PC-3 (cell line): ENCODE measurements at regions not wholly inside any gene's neighbourhood (a gene's known extent, or its start where the extent isn't known, plus 50 kb on each side); places are given as distances from the start of the nearest gene placed in this dataset.

Experiments used
- ATAC-seq: fragments of 200-7000 bp; cut with Tn5 transposase; 2 replicates; pipeline ENCODE4 v1.9.1; 2020; ENCODE audit warnings: mild to moderate bottlenecking, moderate library complexity
- BruUV-seq: library from RNA; stranded (reverse); fragments of 400-500 nt; replicated peaks from 2 replicates; lab custom pipeline; 2021; lab: Mats Ljungman, UMichigan
- CTCF ChIA-PET: fragments of 300-600 bp; sonication (Branson Sonifier 250); formaldehyde crosslinking; loops from one replicate; lab custom pipeline; 2022; ENCODE audit warnings: antibody characterized with exemption; lab: Charles Lee
- POLR2A ChIA-PET: fragments of 300-600 bp; sonication (Branson Sonifier 250); formaldehyde crosslinking; loops from one replicate; lab custom pipeline; 2022; ENCODE audit warnings: antibody characterized with exemption; ENCODE audit not compliant: unreplicated experiment; lab: Charles Lee
- DNase-seq: peaks from one replicate; pipeline ENCODE4 v3.0.0-alpha.2; 2015
- H2AFZ ChIP-seq: fragments of 300-600 bp; sonication (generic); 2 replicates; pipeline ENCODE4 v1.6.0; 2016; ENCODE audit warnings: antibody characterized with exemption, low read length
- H3F3A ChIP-seq: fragments of 300-600 bp; sonication (generic); one replicate; pipeline ENCODE4 v1.6.0; 2017; ENCODE audit warnings: antibody characterized with exemption, low read length, control low read depth, mild to moderate bottlenecking; ENCODE audit not compliant: unreplicated experiment
- H3K27ac ChIP-seq: fragments of 300-600 bp; sonication (generic); 2 replicates; pipeline ENCODE4 v1.5.1; 2016; ENCODE audit warnings: mild to moderate bottlenecking, low read length
- H3K27me3 ChIP-seq: fragments of 300-600 bp; sonication (generic); 2 replicates; pipeline ENCODE4 v1.6.1; 2016; ENCODE audit warnings: low read length, mixed read lengths
- H3K36me3 ChIP-seq: fragments of 300-600 bp; sonication (generic); 2 replicates; pipeline ENCODE4 v1.6.1; 2016; ENCODE audit warnings: low read depth, mixed run types, low read length, mixed read lengths
- H3K4me1 ChIP-seq: fragments of 300-600 bp; sonication (generic); 2 replicates; pipeline ENCODE4 v1.5.1; 2016; ENCODE audit warnings: low read length; ENCODE audit not compliant: insufficient read depth
- H3K4me2 ChIP-seq: fragments of 300-600 bp; sonication (generic); 2 replicates; pipeline ENCODE4 v1.6.0; 2016; ENCODE audit warnings: low read length
- H3K4me3 ChIP-seq: fragments of 300-600 bp; sonication (generic); 2 replicates; pipeline ENCODE4 v1.5.1; 2016; ENCODE audit warnings: mild to moderate bottlenecking, low read length, mixed read lengths
- H3K79me2 ChIP-seq: fragments of 300-600 bp; sonication (generic); 2 replicates; pipeline ENCODE4 v1.6.1; 2017; ENCODE audit warnings: low read length, mixed read lengths
- H3K9ac ChIP-seq: fragments of 300-600 bp; sonication (generic); 2 replicates; pipeline ENCODE4 v1.6.0; 2016; ENCODE audit warnings: mild to moderate bottlenecking, low read length
- H3K9me2 ChIP-seq: fragments of 300-600 bp; sonication (generic); replicated peaks from 2 replicates; pipeline ENCODE4 v1.6.1; 2016; ENCODE audit warnings: mixed run types, low read length, mixed read lengths
- H3K9me3 ChIP-seq: fragments of 300-600 bp; sonication (generic); 2 replicates; pipeline ENCODE4 v1.6.1; 2016; ENCODE audit warnings: low read length, mixed read lengths
- H4K20me1 ChIP-seq: fragments of 300-600 bp; sonication (generic); 2 replicates; pipeline ENCODE4 v1.6.1; 2016; ENCODE audit warnings: low read length, mixed read lengths
- CTCF ChIP-seq: fragments of 300-600 bp; sonication (generic); conservative IDR thresholded peaks from 2 replicates; pipeline ENCODE4 v1.5.1; 2017; ENCODE audit warnings: antibody characterized with exemption, low read depth, mild to moderate bottlenecking, low read length
- EZH2 ChIP-seq: fragments of 300-600 bp; sonication (generic); IDR thresholded peaks from one replicate; pipeline ENCODE4 v1.6.1; 2017; ENCODE audit warnings: antibody characterized with exemption, mild to moderate bottlenecking, low read length; ENCODE audit not compliant: unreplicated experiment
- EZH2phosphoT487 ChIP-seq: fragments of 300-600 bp; sonication (generic); IDR thresholded peaks from 2 replicates; pipeline ENCODE4 v1.6.1; 2018; ENCODE audit warnings: mild to moderate bottlenecking, antibody characterized with exemption, low read length, borderline replicate concordance
- intact Hi-C: fragments of 100-400 bp; cut with micrococcal nuclease; formaldehyde crosslinking; loops from 2 replicates; pipeline ENCODE4 v1.9.0; 2023

- no peak overlapping the region for H3K4me2 ChIP-seq
- H3K9me3 ChIP-seq = no peaks in the 10 kb centered on the region
- DNase-seq = peak; percentile 4
- H4K20me1 ChIP-seq = no peaks in the 10 kb centered on the region
- BruUV-seq = no TSS peak
- CTCF ChIA-PET = no interaction called here
- H3K4me1 ChIP-seq = peaks cover 6% of the 10 kb centered on the region
- TF ChIP-seq EZH2 = no peak
- TF ChIP-seq CTCF = no peak
- TF ChIP-seq EZH2phosphoT487 = no peak
- ATAC-seq = no peak
- no peaks in the 10 kb centered on the region for H3K27me3 ChIP-seq
- H3K4me3 ChIP-seq = no peak overlapping the region
- no peaks in the 10 kb centered on the region for H3K36me3 ChIP-seq
- POLR2A ChIA-PET = no interaction called here
- no peaks in the 10 kb centered on the region for H3F3A ChIP-seq
- no peaks in the 10 kb centered on the region for H3K79me2 ChIP-seq
- no peak overlapping the region for H3K27ac ChIP-seq
- no peak overlapping the region for H2AFZ ChIP-seq
- no peak overlapping the region for H3K9ac ChIP-seq
- intact Hi-C loops = no loop called here
- H3K9me2 ChIP-seq = no peaks in the 10 kb centered on the region
Measured at GRCh38 chr2:13819896-13820295, 812.6 kb upstream of the LRATD1 start.

GRCh38 chr2:13821255-13821880 is 811.1 kb upstream of the LRATD1 start:
- Histone ChIP-seq H3K4me1 (peaks cover 6% of the 10 kb centered on the region), H3K36me3 (no peaks in the 10 kb centered on the region), H4K20me1 (no peaks in the 10 kb centered on the region), H2AFZ (no peak overlapping the region), H3K9me2 (no peaks in the 10 kb centered on the region), H3K9me3 (no peaks in the 10 kb centered on the region), H3K4me3 (no peak overlapping the region), H3K27me3 (no peaks in the 10 kb centered on the region), H3F3A (no peaks in the 10 kb centered on the region), H3K9ac (no peak overlapping the region), H3K4me2 (no peak overlapping the region), H3K27ac (no peak overlapping the region), H3K79me2 (no peaks in the 10 kb centered on the region)
- POLR2A ChIA-PET = no interaction called here
- DNase-seq (peak; percentile 64), ATAC-seq (peak; percentile 42)
- no TSS peak for BruUV-seq
- CTCF ChIA-PET = no interaction called here
- no peak for TF ChIP-seq EZH2
- TF ChIP-seq CTCF = no peak
- TF ChIP-seq EZH2phosphoT487 = no peak
- intact Hi-C loops = no loop called here

GRCh38 chr2:13822365-13822764 is 810.2 kb upstream of the LRATD1 start:
- Histone ChIP-seq H3K4me2 (no peak overlapping the region), H3K36me3 (no peaks in the 10 kb centered on the region), H3K27ac (no peak overlapping the region), H4K20me1 (no peaks in the 10 kb centered on the region), H3K9ac (no peak overlapping the region), H3K9me3 (no peaks in the 10 kb centered on the region), H3K4me3 (no peak overlapping the region), H3K27me3 (no peaks in the 10 kb centered on the region), H3F3A (no peaks in the 10 kb centered on the region), H3K79me2 (no peaks in the 10 kb centered on the region), H2AFZ (no peak overlapping the region), H3K9me2 (no peaks in the 10 kb centered on the region), H3K4me1 (peaks cover 6% of the 10 kb centered on the region)
- DNase-seq (no peak), ATAC-seq (no peak)
- ChIA-PET CTCF (no interaction called here), POLR2A (no interaction called here)
- BruUV-seq = no TSS peak
- intact Hi-C loops = no loop called here
- TF ChIP-seq CTCF (no peak), EZH2 (no peak), EZH2phosphoT487 (no peak)
